RWPE2 (cell line): ENCODE measurements at regions not wholly inside any gene's neighbourhood (a gene's known extent, or its start where the extent isn't known, plus 50 kb on each side); places are given as distances from the start of the nearest gene placed in this dataset.
A peak's percentile ranks its signal among the peaks of the same experiment; 100 is the strongest.

Experiments used
- ATAC-seq: fragments of 200-7000 bp; cut with Tn5 transposase; 3 replicates; pipeline ENCODE4 v1.9.1; 2021; ENCODE audit warnings: low read depth
- DNase-seq: peaks from one replicate; pipeline ENCODE4 v3.0.0-alpha.2; 2020; ENCODE audit warnings: low spot score
- H3K27ac ChIP-seq: fragments of 450-650 bp; 2 replicates; pipeline ENCODE4 v1.5.1; 2017; ENCODE audit warnings: mild to moderate bottlenecking; ENCODE audit not compliant: poor library complexity, severe bottlenecking
- H3K27me3 ChIP-seq: fragments of 250-450 bp; sonication (Bioruptor Pico); 2 replicates; pipeline ENCODE4 v1.5.1; 2021; ENCODE audit warnings: mild to moderate bottlenecking, moderate library complexity; ENCODE audit not compliant: insufficient read depth, poor library complexity, severe bottlenecking
- H3K36me3 ChIP-seq: fragments of 250-450 bp; sonication (Bioruptor Pico); 2 replicates; pipeline ENCODE4 v1.5.1; 2020; ENCODE audit warnings: low read depth, mild to moderate bottlenecking, moderate library complexity
- H3K4me1 ChIP-seq: fragments of 250-450 bp; sonication (Bioruptor Pico); 2 replicates; pipeline ENCODE4 v1.5.1; 2021; ENCODE audit warnings: mild to moderate bottlenecking, moderate library complexity; ENCODE audit not compliant: insufficient read depth, poor library complexity, severe bottlenecking
- H3K4me3 ChIP-seq: fragments of 250-450 bp; sonication (Bioruptor Pico); 2 replicates; pipeline ENCODE4 v1.5.1; 2021; ENCODE audit warnings: mild to moderate bottlenecking, moderate library complexity; ENCODE audit not compliant: severe bottlenecking
- H3K9me3 ChIP-seq: fragments of 250-450 bp; sonication (Bioruptor Pico); 2 replicates; pipeline ENCODE4 v1.5.1; 2021; ENCODE audit warnings: mild to moderate bottlenecking, moderate library complexity; ENCODE audit not compliant: severe bottlenecking
- TF ChIP-seq, protein P1 (sequence below): fragments of 450-650 bp; IDR thresholded peaks from one replicate; pipeline ENCODE4 v1.5.1; 2017; ENCODE audit warnings: mild to moderate bottlenecking, moderate library complexity; ENCODE audit not compliant: poor library complexity, severe bottlenecking

GRCh38 chr3:110389005-110389404, 682.6 kb upstream of the NECTIN3 start:
- Histone ChIP-seq H3K27ac (no peak overlapping the region), H3K4me3 (no peak overlapping the region), H3K4me1 (peaks cover 21% of the 10 kb centered on the region), H3K9me3 (no peaks in the 10 kb centered on the region), H3K27me3 (no peaks in the 10 kb centered on the region), H3K36me3 (no peaks in the 10 kb centered on the region)
- no peak for DNase-seq
- no peak for ATAC-seq
- TF ChIP-seq, protein P1, sequence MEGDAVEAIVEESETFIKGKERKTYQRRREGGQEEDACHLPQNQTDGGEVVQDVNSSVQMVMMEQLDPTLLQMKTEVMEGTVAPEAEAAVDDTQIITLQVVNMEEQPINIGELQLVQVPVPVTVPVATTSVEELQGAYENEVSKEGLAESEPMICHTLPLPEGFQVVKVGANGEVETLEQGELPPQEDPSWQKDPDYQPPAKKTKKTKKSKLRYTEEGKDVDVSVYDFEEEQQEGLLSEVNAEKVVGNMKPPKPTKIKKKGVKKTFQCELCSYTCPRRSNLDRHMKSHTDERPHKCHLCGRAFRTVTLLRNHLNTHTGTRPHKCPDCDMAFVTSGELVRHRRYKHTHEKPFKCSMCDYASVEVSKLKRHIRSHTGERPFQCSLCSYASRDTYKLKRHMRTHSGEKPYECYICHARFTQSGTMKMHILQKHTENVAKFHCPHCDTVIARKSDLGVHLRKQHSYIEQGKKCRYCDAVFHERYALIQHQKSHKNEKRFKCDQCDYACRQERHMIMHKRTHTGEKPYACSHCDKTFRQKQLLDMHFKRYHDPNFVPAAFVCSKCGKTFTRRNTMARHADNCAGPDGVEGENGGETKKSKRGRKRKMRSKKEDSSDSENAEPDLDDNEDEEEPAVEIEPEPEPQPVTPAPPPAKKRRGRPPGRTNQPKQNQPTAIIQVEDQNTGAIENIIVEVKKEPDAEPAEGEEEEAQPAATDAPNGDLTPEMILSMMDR, result no peak

- no peak for ATAC-seq
- peaks cover 11% of the 10 kb centered on the region for H3K4me1 ChIP-seq
- no peak overlapping the region for H3K4me3 ChIP-seq
- no peak for DNase-seq
- H3K36me3 ChIP-seq, result no peaks in the 10 kb centered on the region
- no peaks in the 10 kb centered on the region for H3K27me3 ChIP-seq
- TF ChIP-seq, protein P1, result no peak
- H3K27ac ChIP-seq, result no peak overlapping the region
- no peaks in the 10 kb centered on the region for H3K9me3 ChIP-seq
Observed at GRCh38 chr3:110390372-110390771, 681.2 kb upstream of the NECTIN3 start.

DNA sequence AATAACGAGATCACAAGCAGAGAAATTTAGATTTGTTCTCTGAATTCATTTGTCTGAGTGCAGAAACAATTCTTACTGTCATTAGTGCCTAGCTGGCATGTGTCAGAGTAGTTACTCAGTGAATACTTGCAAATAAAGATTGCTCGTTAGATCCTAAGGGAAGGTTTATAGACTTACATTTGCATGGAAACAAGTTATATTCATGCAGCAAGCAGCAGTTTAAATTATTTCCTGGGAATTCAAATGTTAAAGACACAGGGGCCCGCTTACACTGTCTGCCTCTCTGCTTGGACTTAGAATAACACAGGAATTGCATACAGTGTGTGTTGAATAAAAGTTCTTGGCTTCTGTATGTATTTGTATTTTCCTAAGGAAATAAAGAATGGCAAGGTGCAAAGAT, 680.6 kb upstream of the NECTIN3 start:
- DNase-seq (no peak), ATAC-seq (no peak)
- Histone ChIP-seq H3K36me3 (no peaks in the 10 kb centered on the region), H3K27ac (peak overlapping the region; percentile 78), H3K4me1 (peaks cover 11% of the 10 kb centered on the region), H3K27me3 (no peaks in the 10 kb centered on the region), H3K9me3 (no peaks in the 10 kb centered on the region), H3K4me3 (no peak overlapping the region)
- TF ChIP-seq, protein P1, result no peak

GRCh38 chr3:110391640-110392395, 679.8 kb upstream of the NECTIN3 start:
- Histone ChIP-seq H3K9me3 (no peaks in the 10 kb centered on the region), H3K4me3 (no peak overlapping the region), H3K27me3 (no peaks in the 10 kb centered on the region), H3K36me3 (no peaks in the 10 kb centered on the region), H3K4me1 (peaks cover 11% of the 10 kb centered on the region), H3K27ac (peak overlapping the region; percentile 78)
- TF ChIP-seq, protein P1, result no peak
- DNase-seq, result no peak
- ATAC-seq, result peak; percentile 77

- Histone ChIP-seq H3K27ac (no peak overlapping the region), H3K9me3 (no peaks in the 10 kb centered on the region), H3K36me3 (no peaks in the 10 kb centered on the region), H3K4me1 (peaks cover 11% of the 10 kb centered on the region), H3K27me3 (no peaks in the 10 kb centered on the region), H3K4me3 (no peak overlapping the region)
- DNase-seq, result no peak
- TF ChIP-seq, protein P1, result no peak
- no peak for ATAC-seq
Observed at GRCh38 chr3:110393941-110394340, 677.7 kb upstream of the NECTIN3 start.
